Jurkat, Clone E6-1 (cell line): ENCODE measurements at regions not wholly inside any gene's neighbourhood (a gene's known extent, or its start where the extent isn't known, plus 50 kb on each side); places are given as distances from the start of the nearest gene placed in this dataset.

Source experiments
- DNase-seq: peaks from one replicate; pipeline ENCODE4 v3.0.0-alpha.2; 2011; ENCODE audit warnings: low read depth, low spot score
- H3K4me3 ChIP-seq: 2 replicates; pipeline ENCODE4 v1.5.1; 2011; ENCODE audit warnings: mild to moderate bottlenecking, low read length, control low read depth, moderate library complexity

DNA sequence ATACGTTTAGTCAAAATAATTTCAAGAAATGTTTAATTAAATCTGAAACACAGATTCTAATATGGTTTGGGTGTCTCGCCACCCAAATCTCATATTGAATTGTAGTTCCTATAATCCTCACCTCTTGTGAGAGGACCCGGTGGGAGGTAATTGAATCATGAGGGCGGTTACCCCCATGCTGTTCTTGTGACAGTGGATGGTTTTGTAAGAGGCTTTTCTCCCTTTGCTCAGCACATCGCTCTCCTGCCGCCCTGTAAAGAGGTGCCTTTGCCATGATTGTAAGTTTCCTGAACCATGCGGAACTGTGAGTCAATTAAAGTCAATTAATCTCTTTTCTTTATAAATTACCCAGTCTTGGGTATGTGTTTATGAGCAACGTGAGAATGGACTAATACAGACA lies 1045.1 kb upstream of the POU3F3 start:
- DNase-seq, result no peak
- no peak overlapping the region for H3K4me3 ChIP-seq

DNA sequence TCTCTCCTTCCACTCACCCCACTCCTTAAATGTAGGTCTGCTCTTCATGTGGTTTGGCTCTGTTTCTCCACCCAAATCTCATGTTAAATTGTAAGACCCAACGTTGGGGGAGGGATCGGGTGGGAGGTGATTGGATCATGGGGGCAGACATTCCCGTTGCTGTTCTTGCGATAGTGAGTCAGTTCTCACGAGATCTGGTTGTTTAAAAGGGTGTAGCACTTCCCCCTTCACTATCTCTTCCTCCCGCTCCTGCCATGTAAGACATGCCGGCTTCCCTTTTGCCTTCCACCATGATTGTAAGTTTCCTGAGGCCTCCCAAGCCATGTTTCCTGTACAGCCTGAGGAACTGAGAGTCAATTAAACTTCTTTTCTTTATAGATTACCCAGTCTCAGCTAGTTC lies 1044.5 kb upstream of the POU3F3 start:
- DNase-seq, result no peak

DNA sequence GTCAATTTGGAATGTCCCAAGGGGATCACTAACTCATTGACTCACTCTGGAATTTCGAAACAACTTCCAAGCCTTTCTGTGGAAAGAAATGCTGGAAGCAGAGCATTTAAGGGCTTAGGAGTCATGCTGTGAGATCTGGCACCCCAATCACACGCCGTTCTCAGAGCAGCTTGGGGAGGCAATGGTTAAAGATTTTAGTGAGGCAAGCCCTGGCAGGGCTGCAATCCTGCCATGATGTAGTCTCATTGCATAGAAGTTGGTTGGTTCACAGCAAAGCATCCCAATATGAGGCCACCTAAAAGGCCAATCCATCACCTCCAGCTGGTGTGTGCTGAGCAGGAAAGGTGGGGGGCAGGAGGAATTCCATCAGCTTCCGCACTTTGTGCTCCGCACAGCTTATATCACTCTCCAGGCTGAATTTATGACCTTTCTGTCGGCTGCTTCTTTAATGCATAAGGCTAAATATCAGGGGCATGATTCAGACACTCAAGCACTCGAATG lies 1043.9 kb upstream of the POU3F3 start:
- DNase-seq, result no peak
- H3K4me3 ChIP-seq, result no peak overlapping the region

More for the DNA sequence above, 1044.5 kb upstream of the POU3F3 start:
- H3K4me3 ChIP-seq, result no peak overlapping the region

DNA sequence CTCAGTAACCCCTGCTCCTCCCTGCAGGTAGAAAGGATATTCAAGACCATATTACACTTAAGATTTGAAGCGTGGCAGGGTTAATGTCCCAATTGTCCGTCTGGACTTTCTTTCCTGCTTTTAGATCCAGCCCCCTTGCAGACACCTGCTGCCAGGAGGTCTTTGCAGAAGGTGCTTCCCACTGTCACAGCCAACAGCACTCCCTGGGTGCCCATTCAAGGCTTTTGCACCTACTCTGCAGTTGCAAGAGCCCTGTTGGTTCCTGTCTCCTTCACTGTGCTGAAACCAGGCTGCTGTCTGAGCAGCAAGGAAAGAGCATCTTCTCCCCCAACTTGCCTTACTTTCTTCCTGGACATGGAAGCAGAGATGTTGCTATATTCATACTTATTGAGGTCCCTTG lies 1043.0 kb upstream of the POU3F3 start:
- DNase-seq, result no peak
- H3K4me3 ChIP-seq, result no peak overlapping the region

DNA sequence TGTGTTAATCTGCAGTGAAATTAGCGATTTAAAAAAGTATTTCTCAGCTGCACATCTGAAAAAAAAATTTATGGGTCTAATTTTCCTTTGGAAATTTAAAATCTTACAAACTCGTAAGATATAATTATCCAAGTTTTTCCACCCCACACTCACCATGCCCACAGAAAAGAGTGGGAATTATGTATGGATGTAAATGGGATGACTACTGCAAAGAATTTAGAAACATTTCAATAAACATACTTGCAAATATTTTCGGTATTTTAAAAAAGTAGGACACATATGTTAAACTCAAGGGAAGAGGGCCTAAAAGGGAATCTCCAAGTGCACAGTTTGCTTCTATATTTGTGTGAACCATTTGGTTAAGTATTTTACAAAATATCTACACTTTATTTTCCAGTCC lies 1039.9 kb upstream of the POU3F3 start:
- no peak overlapping the region for H3K4me3 ChIP-seq
- no peak for DNase-seq

DNA sequence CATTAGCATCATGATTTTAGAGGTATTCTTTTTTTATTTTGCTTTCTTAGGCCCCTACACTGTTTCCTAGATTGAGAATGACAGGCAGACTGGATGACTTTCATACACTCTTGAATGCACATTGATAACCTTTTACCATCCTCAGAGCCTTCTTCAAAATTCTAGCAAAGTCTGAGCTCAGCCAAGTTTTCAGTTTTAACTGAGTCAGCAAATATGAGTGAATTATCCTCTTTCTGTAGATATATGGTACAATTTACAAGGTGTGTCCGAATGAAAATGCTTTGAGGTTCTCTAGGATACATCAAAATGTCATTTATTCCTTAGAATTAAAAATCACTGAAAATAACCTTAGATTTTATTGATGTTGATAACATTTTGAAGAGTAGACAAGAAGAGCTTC lies 1038.2 kb upstream of the POU3F3 start:
- no peak for DNase-seq
- no peak overlapping the region for H3K4me3 ChIP-seq

DNA sequence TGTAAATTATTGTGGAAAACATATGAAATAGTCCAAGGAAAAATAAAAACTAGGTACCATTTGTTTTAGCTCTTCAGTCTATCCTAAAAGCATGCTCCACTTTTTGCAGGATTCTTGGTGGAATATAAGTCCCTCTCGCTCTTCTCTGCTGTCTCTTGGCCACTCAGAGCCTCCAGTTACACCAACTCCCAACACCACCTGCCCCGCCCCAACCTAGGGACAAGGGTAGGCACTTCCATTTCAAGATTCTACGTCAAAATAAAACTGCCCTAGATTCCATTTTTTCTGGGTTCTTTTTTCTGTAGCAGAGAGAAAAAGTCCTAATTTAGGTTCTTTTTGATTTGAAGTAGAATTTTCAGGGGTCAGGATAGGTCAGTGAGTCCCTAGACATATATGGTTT lies 1036.2 kb upstream of the POU3F3 start:
- DNase-seq, result no peak
- no peak overlapping the region for H3K4me3 ChIP-seq

DNA sequence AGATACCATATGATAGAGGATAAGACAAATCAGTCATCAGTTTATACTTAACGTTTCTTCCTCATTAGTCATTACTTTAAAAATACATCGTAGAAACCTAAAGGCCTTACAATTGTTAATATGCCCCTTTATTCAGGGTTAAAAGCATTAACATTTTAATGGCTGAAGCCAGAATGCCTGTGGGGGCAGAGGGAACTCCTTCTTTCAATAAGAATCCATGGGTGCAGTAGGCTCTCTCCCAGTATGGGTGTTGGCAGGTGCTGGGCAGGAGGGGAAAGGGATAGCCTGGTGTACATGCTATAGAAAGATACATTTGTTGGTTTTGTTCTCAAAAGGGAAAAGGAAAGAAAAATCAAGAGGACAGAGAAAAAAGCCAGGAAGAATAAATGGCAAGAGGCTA lies 1035.7 kb upstream of the POU3F3 start:
- no peak overlapping the region for H3K4me3 ChIP-seq
- no peak for DNase-seq

DNA sequence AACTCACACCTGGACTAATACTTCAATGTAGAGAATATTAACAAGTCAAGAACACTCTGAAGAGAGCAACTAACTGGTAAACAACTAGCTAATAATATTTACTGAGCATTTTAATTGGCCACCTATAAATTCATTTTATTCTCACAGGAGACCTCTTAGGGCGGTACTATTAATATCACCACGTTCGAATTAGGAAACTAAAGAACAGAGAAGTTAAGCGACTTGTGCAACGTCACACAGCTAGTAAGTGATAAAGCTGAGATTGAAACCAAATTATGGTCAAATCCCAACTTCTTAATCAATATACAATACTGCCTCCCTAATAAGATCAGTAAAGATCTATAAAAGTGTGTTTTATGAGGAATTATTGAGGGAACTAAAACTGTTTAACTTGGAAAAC lies 1034.3 kb upstream of the POU3F3 start:
- DNase-seq, result no peak
- no peak overlapping the region for H3K4me3 ChIP-seq

DNA sequence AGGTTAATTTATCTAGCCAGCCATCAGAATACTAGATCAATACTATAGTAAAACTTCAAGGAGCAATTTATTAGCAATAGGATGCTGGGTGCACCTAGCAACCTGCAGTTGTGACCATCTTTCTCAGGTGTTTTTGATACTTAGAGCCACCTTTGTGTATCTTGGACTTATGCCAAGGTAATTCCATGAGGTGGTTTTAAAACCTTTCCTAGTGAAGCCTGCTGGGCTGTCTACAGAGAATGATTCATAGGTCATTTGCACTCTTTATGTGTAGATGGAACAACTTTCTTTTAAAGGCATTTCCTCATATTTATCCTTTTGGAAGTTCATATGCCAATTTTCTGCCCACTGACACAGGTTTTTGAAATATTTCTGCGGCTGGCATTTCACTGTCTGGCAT lies 1030.1 kb upstream of the POU3F3 start:
- H3K4me3 ChIP-seq, result no peak overlapping the region
- DNase-seq, result no peak

DNA sequence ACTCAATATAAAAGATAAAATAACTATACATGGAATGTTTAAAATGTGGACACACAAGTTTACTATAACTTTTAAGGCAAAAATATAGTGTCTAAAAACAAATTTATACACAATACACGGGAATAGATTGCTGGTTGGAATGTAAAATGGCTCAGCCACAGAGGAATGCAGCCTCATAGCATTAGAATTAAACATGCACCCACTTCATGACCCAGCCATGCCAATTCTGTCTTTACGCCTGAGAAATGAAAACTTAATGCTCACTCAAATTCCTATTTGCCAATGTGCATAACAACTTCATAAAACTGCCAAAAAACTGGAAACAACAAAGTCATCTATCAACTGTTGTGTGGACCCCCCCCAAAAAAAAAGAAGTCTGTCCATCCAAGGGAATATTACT lies 1006.6 kb upstream of the POU3F3 start:
- no peak overlapping the region for H3K4me3 ChIP-seq
- DNase-seq, result no peak

DNA sequence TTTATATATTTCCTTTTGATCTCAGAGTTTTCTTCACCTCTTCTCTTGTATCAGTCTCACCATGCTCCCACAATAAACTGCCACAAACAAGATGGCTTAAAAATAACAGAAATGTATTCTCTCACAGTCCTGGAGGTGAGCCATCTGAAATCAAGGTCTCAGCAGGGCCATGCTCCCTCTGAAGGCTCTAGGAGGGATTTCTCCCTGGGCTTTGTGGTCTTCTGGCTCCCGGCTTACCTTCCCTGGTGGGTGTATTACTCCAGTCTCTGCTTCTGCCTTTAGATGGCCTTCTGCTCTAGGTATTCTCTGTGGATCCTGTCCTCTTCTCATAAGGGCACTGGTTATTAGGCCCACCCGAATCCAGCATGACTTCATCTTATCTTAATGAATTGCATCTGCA lies 994.7 kb upstream of the POU3F3 start:
- H3K4me3 ChIP-seq, result no peak overlapping the region
- DNase-seq, result no peak

DNA sequence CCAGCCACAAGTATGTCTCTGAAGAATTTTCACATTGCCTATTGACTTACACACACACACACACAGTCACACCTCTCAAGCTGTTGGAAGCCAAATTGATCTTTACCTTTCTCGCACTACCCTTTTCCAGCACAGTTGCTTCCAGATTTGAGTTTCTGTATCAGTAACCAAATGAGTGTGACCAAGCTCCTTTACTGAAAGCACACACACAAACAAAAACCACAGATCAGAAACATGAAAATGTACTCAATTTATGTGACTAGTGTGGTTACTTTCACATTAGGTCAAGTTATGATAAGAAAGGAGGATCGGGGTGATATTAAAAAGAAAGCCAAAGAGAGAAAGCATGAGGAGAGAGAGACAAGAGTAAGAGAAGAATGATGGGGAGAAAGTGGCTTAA lies 993.9 kb upstream of the POU3F3 start:
- H3K4me3 ChIP-seq, result no peak overlapping the region
- DNase-seq, result no peak

DNA sequence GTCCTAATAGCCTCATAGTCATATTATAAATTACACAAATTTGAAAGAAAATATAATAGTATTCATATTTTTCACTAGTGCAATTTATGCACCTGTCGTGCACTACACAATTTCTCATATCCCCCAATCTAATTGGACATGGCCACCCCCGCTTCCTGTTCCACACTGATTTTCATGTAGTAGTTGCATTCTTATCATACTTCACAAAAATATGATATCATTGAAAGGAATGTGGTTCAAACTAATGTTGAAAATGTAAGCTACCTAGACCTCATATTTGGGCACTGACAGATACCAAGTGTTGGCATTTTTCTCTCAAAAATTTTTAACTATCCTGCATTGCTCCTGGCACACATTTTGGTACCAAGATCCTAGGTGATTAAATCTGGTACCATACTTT lies 985.5 kb upstream of the POU3F3 start:
- DNase-seq, result no peak
- no peak overlapping the region for H3K4me3 ChIP-seq

DNA sequence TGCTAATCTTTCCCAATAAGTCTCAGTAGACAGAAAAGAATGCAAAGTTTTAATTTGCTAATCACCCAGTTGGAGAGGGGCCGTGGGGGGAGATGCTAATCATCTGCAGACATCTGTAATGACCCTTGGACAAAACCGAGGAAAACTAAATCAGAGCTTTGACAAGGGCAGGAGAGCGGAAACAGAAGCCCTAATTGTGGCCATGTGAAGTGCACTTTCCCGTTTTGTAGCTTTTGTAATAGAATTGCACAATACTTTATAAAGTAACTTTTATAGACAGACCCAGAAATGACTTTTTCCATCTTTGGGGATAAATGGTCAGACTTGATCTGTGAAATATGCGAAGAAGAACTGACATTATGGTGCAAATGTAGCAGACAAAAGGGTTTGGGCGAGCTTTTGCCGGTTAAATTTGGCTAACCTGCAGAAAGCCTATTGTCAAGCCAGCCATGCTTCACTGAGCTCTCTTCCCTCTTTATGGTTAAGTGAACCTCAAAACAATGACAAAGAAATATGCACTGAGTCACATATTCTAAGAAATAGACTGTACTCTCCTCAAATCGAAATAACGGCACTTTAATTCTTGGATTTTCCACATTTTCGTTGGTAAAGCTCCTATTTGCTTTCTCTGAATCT lies 980.1 kb upstream of the POU3F3 start:
- no peak overlapping the region for H3K4me3 ChIP-seq
- no peak for DNase-seq

DNA sequence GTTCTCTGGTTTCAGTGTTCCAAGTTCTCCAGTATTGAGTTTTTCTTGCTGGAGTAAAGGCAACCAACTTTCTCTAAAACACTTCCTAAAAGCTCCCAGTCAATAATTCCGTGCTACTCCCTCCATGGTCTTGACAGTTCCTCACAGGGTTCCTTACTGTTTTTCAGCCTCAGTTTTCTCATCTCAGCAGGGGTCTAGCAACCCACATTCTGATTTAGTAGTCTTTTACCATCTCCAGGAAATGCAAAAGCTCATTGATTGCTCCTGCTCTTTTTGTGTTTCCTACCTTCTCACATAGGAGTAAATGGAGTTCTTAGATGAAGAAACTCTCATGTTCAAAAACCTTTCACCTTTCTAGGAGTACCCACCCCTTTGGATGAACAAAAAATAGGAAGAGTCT lies 978.8 kb upstream of the POU3F3 start:
- no peak overlapping the region for H3K4me3 ChIP-seq
- DNase-seq, result no peak

DNA sequence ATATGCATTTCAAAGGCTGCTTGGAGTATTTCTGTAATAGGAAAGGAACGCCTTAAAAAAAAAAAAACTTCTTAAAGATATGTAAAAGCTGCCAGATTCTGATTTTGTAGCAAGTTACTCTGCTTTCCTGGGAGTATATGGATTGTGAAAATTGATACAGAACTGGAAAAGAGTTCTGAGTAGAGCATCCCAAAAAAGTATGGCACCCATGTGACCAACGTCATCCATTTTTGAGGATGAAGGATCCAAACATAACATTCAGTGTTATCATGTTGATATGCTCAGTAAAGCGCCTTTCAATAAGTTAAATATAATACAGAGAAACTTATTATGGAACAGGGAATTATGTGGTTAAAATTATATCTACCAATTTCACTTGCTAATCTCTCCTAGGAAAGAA lies 978.4 kb upstream of the POU3F3 start:
- H3K4me3 ChIP-seq, result no peak overlapping the region

DNA sequence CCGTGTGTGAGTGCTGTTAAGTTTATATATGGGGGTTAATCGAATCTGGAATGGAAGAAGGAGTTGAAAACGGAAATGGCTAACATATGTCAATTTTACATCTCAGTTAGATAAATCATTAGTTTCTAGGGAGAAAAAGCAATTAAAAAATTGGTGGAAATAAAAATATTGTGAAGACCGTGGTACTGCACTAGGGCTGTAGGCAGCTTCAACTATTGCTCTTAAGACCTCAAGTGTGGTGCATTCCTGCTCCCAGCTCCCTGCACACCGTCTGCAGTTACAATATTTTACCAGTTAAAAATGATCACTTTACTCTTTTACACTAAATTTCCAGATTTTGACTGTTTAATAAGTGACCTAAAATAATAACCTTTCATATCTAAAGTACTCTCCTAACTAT lies 977.3 kb upstream of the POU3F3 start:
- no peak overlapping the region for H3K4me3 ChIP-seq
- no peak for DNase-seq

More for the DNA sequence above, 978.4 kb upstream of the POU3F3 start:
- DNase-seq, result no peak

DNA sequence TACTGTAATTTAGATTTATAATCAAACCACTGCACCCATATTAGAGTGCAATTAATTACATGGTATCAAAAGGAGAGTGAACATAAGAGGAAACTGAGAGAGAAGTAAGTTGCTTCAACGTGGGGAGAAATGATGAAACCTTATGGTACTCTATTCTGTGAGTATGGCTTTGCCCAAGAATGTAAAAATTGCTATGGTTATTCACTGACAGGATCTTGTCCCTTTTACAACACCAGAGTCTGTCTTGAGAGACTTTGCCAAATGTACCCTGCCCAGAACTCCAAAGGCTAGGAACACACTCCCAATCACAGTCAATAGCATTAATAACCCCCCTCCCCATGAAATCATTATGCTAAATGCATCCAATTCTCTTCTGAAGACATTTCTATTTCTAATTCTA lies 974.8 kb upstream of the POU3F3 start:
- DNase-seq, result no peak
- no peak overlapping the region for H3K4me3 ChIP-seq

DNA sequence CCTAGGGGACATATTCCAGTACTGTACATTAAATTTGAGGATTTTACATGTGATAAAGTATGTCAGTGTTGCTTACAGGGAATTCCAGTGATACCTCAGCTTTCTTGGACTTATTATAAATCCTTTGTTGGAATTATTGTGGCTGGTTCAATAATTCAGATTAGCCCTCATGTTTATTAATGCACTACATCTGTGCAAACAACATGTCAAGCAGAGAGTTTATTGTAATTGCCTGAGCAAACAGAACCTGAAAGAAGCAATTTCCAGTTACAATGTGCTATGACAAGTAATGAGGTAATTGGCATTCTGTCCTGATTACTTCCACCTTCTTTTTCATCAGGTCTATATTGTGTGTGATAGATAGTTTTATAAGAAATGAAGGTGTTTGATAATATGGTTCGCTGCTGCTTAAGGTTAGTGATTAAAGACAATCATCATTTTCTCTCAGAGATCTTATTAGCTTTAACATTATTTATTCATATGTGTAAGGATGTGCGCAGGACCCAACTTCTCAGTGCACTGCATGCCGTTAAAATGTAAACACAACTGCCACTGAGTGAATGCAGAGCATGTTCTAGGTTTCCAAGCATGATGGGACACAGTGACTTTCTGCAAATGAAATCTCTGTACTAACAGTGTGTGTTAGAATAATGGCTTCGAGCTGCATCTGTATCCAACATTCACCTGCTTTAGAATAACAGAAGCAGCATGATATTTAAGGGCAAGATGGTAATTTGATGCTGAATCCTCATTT lies 973.7 kb upstream of the POU3F3 start:
- H3K4me3 ChIP-seq, result no peak overlapping the region
- no peak for DNase-seq

DNA sequence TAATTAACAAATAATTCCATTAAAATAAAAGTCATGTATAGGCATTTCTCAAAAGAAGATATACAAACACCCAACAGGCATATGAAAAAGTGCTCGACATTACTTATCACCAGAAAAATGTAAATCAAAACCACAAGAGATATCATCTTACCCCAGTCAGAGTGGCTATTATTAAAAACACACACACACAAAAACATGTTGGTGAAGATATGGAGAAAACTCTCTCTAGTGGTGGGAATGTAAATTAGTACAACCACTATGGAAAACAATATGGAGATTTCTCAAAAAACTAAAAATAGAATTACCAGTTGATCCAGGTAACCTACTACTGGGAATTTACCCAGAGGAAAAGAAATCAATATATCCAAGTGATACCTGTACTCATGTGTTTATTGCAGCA lies 966.3 kb upstream of the POU3F3 start:
- DNase-seq, result no peak
- no peak overlapping the region for H3K4me3 ChIP-seq
